ENCODE measurements at regions not wholly inside any gene's neighbourhood (a gene's known extent, or its start where the extent isn't known, plus 50 kb on each side); places are given as distances from the start of the nearest gene placed in this dataset.

GRCh38 chr7:51980313-51980712, 663.7 kb upstream of the COBL start:
- Mint-ChIP-seq H3K27ac (no peak overlapping the region), H3K9me3 (peaks cover 0 to 36% (median 9%) of the 10 kb centered on the region in 5 donors), H3K36me3 (peaks cover 0 to 1% (median 0%) of the 10 kb centered on the region in 3 donors), H3K27me3 (no peaks in the 10 kb centered on the region), H3K4me1 (no peaks in the 10 kb centered on the region), H3K4me3 (no peak overlapping the region)
- Histone ChIP-seq H3K4me1 (ENCODE audit: insufficient read depth, low read length) (no peaks in the 10 kb centered on the region), H3K27ac (ENCODE audit: low read depth, low read length) (no peak overlapping the region), H3K4me3 (ENCODE audit: low read length) (no peak overlapping the region), H3K36me3 (ENCODE audit: insufficient read depth, low read length) (no peaks in the 10 kb centered on the region), H3K9me3 (ENCODE audit: low read length) (no peaks in the 10 kb centered on the region), H3K27me3 (ENCODE audit: insufficient read depth, low read length, poor library complexity, severe bottlenecking) (no peaks in the 10 kb centered on the region)
- ChIA-PET POLR2A (no interaction called here), CTCF (no interaction called here)
- no peak for DNase-seq

- Mint-ChIP-seq H3K9me3 (peaks cover 0 to 27% (median 7%) of the 10 kb centered on the region in 5 donors), H3K4me1 (no peaks in the 10 kb centered on the region), H3K4me3 (no peak overlapping the region), H3K27me3 (no peaks in the 10 kb centered on the region), H3K27ac (no peak overlapping the region), H3K36me3 (no peaks in the 10 kb centered on the region)
- ChIA-PET POLR2A (no interaction called here), CTCF (no interaction called here)
- H3K36me3 ChIP-seq (ENCODE audit: insufficient read depth, low read length), result no peaks in the 10 kb centered on the region
- H3K4me1 ChIP-seq (ENCODE audit: insufficient read depth, low read length), result no peaks in the 10 kb centered on the region
- no peaks in the 10 kb centered on the region for H3K9me3 ChIP-seq (ENCODE audit: low read length)
- no peak overlapping the region for H3K4me3 ChIP-seq (ENCODE audit: low read length)
- H3K27me3 ChIP-seq (ENCODE audit: insufficient read depth, low read length, poor library complexity, severe bottlenecking), result no peaks in the 10 kb centered on the region
- DNase-seq, result no peak
- no peak overlapping the region for H3K27ac ChIP-seq (ENCODE audit: low read depth, low read length)
Measured at GRCh38 chr7:51977913-51978312, 661.3 kb upstream of the COBL start.

GRCh38 chr7:51973939-51974338, 657.3 kb upstream of the COBL start:
- Mint-ChIP-seq H3K4me1 (no peaks in the 10 kb centered on the region), H3K9me3 (peaks cover 4 to 13% (median 5%) of the 10 kb centered on the region in 5 donors), H3K36me3 (no peaks in the 10 kb centered on the region), H3K4me3 (no peak overlapping the region), H3K27ac (no peak overlapping the region), H3K27me3 (no peaks in the 10 kb centered on the region)
- no peak for DNase-seq
- Histone ChIP-seq H3K27me3 (ENCODE audit: insufficient read depth, low read length, poor library complexity, severe bottlenecking) (no peaks in the 10 kb centered on the region), H3K4me1 (ENCODE audit: insufficient read depth, low read length) (no peaks in the 10 kb centered on the region), H3K9me3 (ENCODE audit: low read length) (no peaks in the 10 kb centered on the region), H3K36me3 (ENCODE audit: insufficient read depth, low read length) (no peaks in the 10 kb centered on the region), H3K4me3 (ENCODE audit: low read length) (no peak overlapping the region), H3K27ac (ENCODE audit: low read depth, low read length) (no peak overlapping the region)
- CTCF ChIA-PET, result interaction anchor here (1.5 kb wide), 1 partner anchor 15 kb away, joined by 3 read pairs; no protein-coding TSS in a partner anchor
- POLR2A ChIA-PET, result no interaction called here

- CTCF ChIA-PET, result interaction anchor here (1.5 kb wide), 1 partner anchor 16 kb away, joined by 3 read pairs; no protein-coding TSS in a partner anchor
- H3K9me3 ChIP-seq (ENCODE audit: low read length), result no peaks in the 10 kb centered on the region
- H3K4me1 ChIP-seq (ENCODE audit: insufficient read depth, low read length), result no peaks in the 10 kb centered on the region
- no peak for DNase-seq
- POLR2A ChIA-PET, result no interaction called here
- Mint-ChIP-seq H3K9me3 (peaks cover 3 to 19% (median 6%) of the 10 kb centered on the region in 5 donors), H3K4me1 (no peaks in the 10 kb centered on the region), H3K27me3 (no peaks in the 10 kb centered on the region), H3K27ac (no peak overlapping the region), H3K4me3 (no peak overlapping the region), H3K36me3 (no peaks in the 10 kb centered on the region)
- H3K4me3 ChIP-seq (ENCODE audit: low read length), result no peak overlapping the region
- H3K27ac ChIP-seq (ENCODE audit: low read depth, low read length), result no peak overlapping the region
- H3K27me3 ChIP-seq (ENCODE audit: insufficient read depth, low read length, poor library complexity, severe bottlenecking), result no peaks in the 10 kb centered on the region
- no peaks in the 10 kb centered on the region for H3K36me3 ChIP-seq (ENCODE audit: insufficient read depth, low read length)
Measured at GRCh38 chr7:51973071-51973470, 656.5 kb upstream of the COBL start.

- no peaks in the 10 kb centered on the region for H3K4me1 ChIP-seq (ENCODE audit: insufficient read depth, low read length)
- H3K36me3 ChIP-seq (ENCODE audit: insufficient read depth, low read length), result no peaks in the 10 kb centered on the region
- Mint-ChIP-seq H3K4me1 (no peaks in the 10 kb centered on the region), H3K36me3 (no peaks in the 10 kb centered on the region), H3K4me3 (no peak overlapping the region), H3K27me3 (no peaks in the 10 kb centered on the region), H3K27ac (no peak overlapping the region), H3K9me3 (peaks cover 4 to 17% (median 8%) of the 10 kb centered on the region in 5 donors)
- no peak overlapping the region for H3K4me3 ChIP-seq (ENCODE audit: low read length)
- ChIA-PET POLR2A (no interaction called here), CTCF (no interaction called here)
- no peaks in the 10 kb centered on the region for H3K9me3 ChIP-seq (ENCODE audit: low read length)
- DNase-seq, result no peak
- H3K27ac ChIP-seq (ENCODE audit: low read depth, low read length), result no peak overlapping the region
- no peaks in the 10 kb centered on the region for H3K27me3 ChIP-seq (ENCODE audit: insufficient read depth, low read length, poor library complexity, severe bottlenecking)
Measured at GRCh38 chr7:51970961-51971665, 654.5 kb upstream of the COBL start.

GRCh38 chr7:51968461-51968860, 651.9 kb upstream of the COBL start:
- peaks cover 4 to 15% (median 11%) of the 10 kb centered on the region in 5 donors for H3K9me3 Mint-ChIP-seq
- ChIA-PET CTCF (no interaction called here), POLR2A (no interaction called here)
- no peaks in the 10 kb centered on the region for H3K27me3 ChIP-seq (ENCODE audit: insufficient read depth, low read length, poor library complexity, severe bottlenecking)
- peak overlapping the region in 1 of 8 donors; percentile 83 for H3K27ac Mint-ChIP-seq
- DNase-seq, result no peak
- H3K4me1 ChIP-seq (ENCODE audit: insufficient read depth, low read length), result no peaks in the 10 kb centered on the region
- no peaks in the 10 kb centered on the region for H3K36me3 Mint-ChIP-seq
- H3K9me3 ChIP-seq (ENCODE audit: low read length), result no peaks in the 10 kb centered on the region
- H3K4me3 ChIP-seq (ENCODE audit: low read length), result no peak overlapping the region
- H3K27me3 Mint-ChIP-seq, result no peaks in the 10 kb centered on the region
- no peak overlapping the region for H3K27ac ChIP-seq (ENCODE audit: low read depth, low read length)
- H3K4me1 Mint-ChIP-seq, result no peaks in the 10 kb centered on the region
- H3K4me3 Mint-ChIP-seq, result no peak overlapping the region
- H3K36me3 ChIP-seq (ENCODE audit: insufficient read depth, low read length), result no peaks in the 10 kb centered on the region

- CTCF ChIA-PET, result no interaction called here
Measured at GRCh38 chr7:51965454-51965853, 648.8 kb upstream of the COBL start.

GRCh38 chr7:51961804-51962203, 645.2 kb upstream of the COBL start:
- ChIA-PET CTCF (no interaction called here), POLR2A (no interaction called here)
- Histone ChIP-seq H3K36me3 (ENCODE audit: insufficient read depth, low read length) (no peaks in the 10 kb centered on the region), H3K27ac (ENCODE audit: low read depth, low read length) (no peak overlapping the region), H3K4me1 (ENCODE audit: insufficient read depth, low read length) (no peaks in the 10 kb centered on the region), H3K4me3 (ENCODE audit: low read length) (no peak overlapping the region), H3K9me3 (ENCODE audit: low read length) (no peaks in the 10 kb centered on the region), H3K27me3 (ENCODE audit: insufficient read depth, low read length, poor library complexity, severe bottlenecking) (no peaks in the 10 kb centered on the region)
- H3K27me3 Mint-ChIP-seq, result no peaks in the 10 kb centered on the region
- peaks cover 8 to 23% (median 11%) of the 10 kb centered on the region in 5 donors for H3K9me3 Mint-ChIP-seq
- H3K27ac Mint-ChIP-seq, result no peak overlapping the region
- H3K4me1 Mint-ChIP-seq, result no peaks in the 10 kb centered on the region
- H3K4me3 Mint-ChIP-seq, result no peak overlapping the region
- no peaks in the 10 kb centered on the region for H3K36me3 Mint-ChIP-seq
- no peak for DNase-seq

More at GRCh38 chr7:51965454-51965853, 648.8 kb upstream of the COBL start:
- DNase-seq, result no peak
- Histone ChIP-seq H3K9me3 (ENCODE audit: low read length) (no peaks in the 10 kb centered on the region), H3K27me3 (ENCODE audit: insufficient read depth, low read length, poor library complexity, severe bottlenecking) (no peaks in the 10 kb centered on the region), H3K4me3 (ENCODE audit: low read length) (no peak overlapping the region), H3K4me1 (ENCODE audit: insufficient read depth, low read length) (no peaks in the 10 kb centered on the region), H3K27ac (ENCODE audit: low read depth, low read length) (no peak overlapping the region), H3K36me3 (ENCODE audit: insufficient read depth, low read length) (no peaks in the 10 kb centered on the region)
- peaks cover 6 to 19% (median 13%) of the 10 kb centered on the region in 5 donors for H3K9me3 Mint-ChIP-seq
- no peak overlapping the region for H3K4me3 Mint-ChIP-seq
- H3K27me3 Mint-ChIP-seq, result no peaks in the 10 kb centered on the region
- no peaks in the 10 kb centered on the region for H3K36me3 Mint-ChIP-seq
- POLR2A ChIA-PET, result no interaction called here
- no peak overlapping the region for H3K27ac Mint-ChIP-seq
- H3K4me1 Mint-ChIP-seq, result no peaks in the 10 kb centered on the region

All from CD8-positive, alpha-beta memory T cell (primary cell).